HG03442 (cell line): ENCODE measurements at regions not wholly inside any gene's neighbourhood (a gene's known extent, or its start where the extent isn't known, plus 50 kb on each side); places are given as distances from the start of the nearest gene placed in this dataset.
"Not testable (repeated sequence)": the region's sequence is repeated elsewhere in the genome, so short reads cannot be mapped to it uniquely, and the experiment has no call there.

ENCODE experiments used
- ATAC-seq: cut with Tn5 transposase; IDR thresholded peaks from one replicate; pipeline ENCODE4 v1.9.1; 2021; ENCODE audit warnings: mild to moderate bottlenecking, moderate library complexity; ENCODE audit not compliant: unreplicated experiment

GRCh38 chr7:55261386-55261770 lies 103.8 kb upstream of the LANCL2 start:
- no peak for ATAC-seq

- ATAC-seq: not testable (repeated sequence)
Observed at GRCh38 chr7:55265328-55265727, 99.8 kb upstream of the LANCL2 start.

GRCh38 chr7:55265836-55266642 lies 99.1 kb upstream of the LANCL2 start:
- ATAC-seq: no peak

GRCh38 chr7:55271069-55271626 lies 94.0 kb upstream of the LANCL2 start:
- ATAC-seq: no peak

GRCh38 chr7:55271661-55272060 lies 93.5 kb upstream of the LANCL2 start:
- ATAC-seq: no peak

GRCh38 chr7:55272328-55272727 lies 92.8 kb upstream of the LANCL2 start:
- ATAC-seq: no peak

GRCh38 chr7:55273186-55273980 lies 91.8 kb upstream of the LANCL2 start:
- no peak for ATAC-seq

GRCh38 chr7:55274156-55274555 lies 91.0 kb upstream of the LANCL2 start:
- no peak for ATAC-seq

- ATAC-seq: no peak
Observed at GRCh38 chr7:55275291-55276200, 89.6 kb upstream of the LANCL2 start.

GRCh38 chr7:55276572-55277295 lies 88.4 kb upstream of the LANCL2 start:
- ATAC-seq: no peak

- ATAC-seq: no peak
Observed at GRCh38 chr7:55277916-55278315, 87.2 kb upstream of the LANCL2 start.

GRCh38 chr7:55278321-55278720 lies 86.8 kb upstream of the LANCL2 start:
- no peak for ATAC-seq

- ATAC-seq: no peak
Observed at GRCh38 chr7:55279080-55279845, 85.9 kb upstream of the LANCL2 start.

- peak; percentile 93 for ATAC-seq
Observed at GRCh38 chr7:55280031-55280454, 85.1 kb upstream of the LANCL2 start.

- ATAC-seq: no peak
Observed at GRCh38 chr7:55285665-55286064, 79.5 kb upstream of the LANCL2 start.

GRCh38 chr7:55286666-55287065 lies 78.5 kb upstream of the LANCL2 start:
- no peak for ATAC-seq

- ATAC-seq: no peak
Observed at GRCh38 chr7:55288070-55288824, 76.9 kb upstream of the LANCL2 start.

- ATAC-seq: no peak
Observed at GRCh38 chr7:55296070-55296469, 69.1 kb upstream of the LANCL2 start.
